Karpas-422 (cell line): ENCODE measurements at regions not wholly inside any gene's neighbourhood (a gene's known extent, or its start where the extent isn't known, plus 50 kb on each side); places are given as distances from the start of the nearest gene placed in this dataset.

Experiments
- DNase-seq: peaks from one replicate; pipeline ENCODE4 v3.0.0-alpha.2; 2015
- H2AFZ ChIP-seq: fragments of 200-600 bp; sonication (generic); 2 replicates; pipeline ENCODE4 v1.6.1; 2014; ENCODE audit warnings: antibody characterized with exemption, low read length, mixed read lengths
- H3K27ac ChIP-seq: fragments of 200-600 bp; sonication (generic); 2 replicates; pipeline ENCODE4 v1.5.1; 2014; ENCODE audit warnings: mild to moderate bottlenecking, low read length, moderate library complexity
- H3K27me3 ChIP-seq: fragments of 200-600 bp; sonication (generic); 2 replicates; pipeline ENCODE4 v1.6.1; 2014; ENCODE audit warnings: low read length, mixed read lengths
- H3K36me3 ChIP-seq: fragments of 200-600 bp; sonication (generic); 2 replicates; pipeline ENCODE4 v1.6.1; 2014; ENCODE audit warnings: low read length, mixed read lengths; ENCODE audit not compliant: insufficient read depth
- H3K4me1 ChIP-seq: fragments of 200-600 bp; sonication (generic); 2 replicates; pipeline ENCODE4 v1.6.1; 2014; ENCODE audit warnings: mild to moderate bottlenecking, low read length, mixed read lengths
- H3K4me2 ChIP-seq: fragments of 200-600 bp; sonication (generic); 2 replicates; pipeline ENCODE4 v1.6.1; 2014; ENCODE audit warnings: low read length, low read depth, mild to moderate bottlenecking; ENCODE audit not compliant: poor library complexity, severe bottlenecking
- H3K4me3 ChIP-seq: fragments of 200-600 bp; sonication (generic); 2 replicates; pipeline ENCODE4 v1.5.1; 2014; ENCODE audit warnings: mild to moderate bottlenecking, antibody characterized with exemption, low read length, mixed read lengths
- H3K79me2 ChIP-seq: fragments of 200-600 bp; sonication (generic); 2 replicates; pipeline ENCODE4 v1.6.1; 2014; ENCODE audit warnings: mild to moderate bottlenecking, low read length, mixed read lengths
- H3K9ac ChIP-seq: fragments of 200-600 bp; sonication (generic); 2 replicates; pipeline ENCODE4 v1.6.0; 2014; ENCODE audit warnings: low read length
- H3K9me2 ChIP-seq: fragments of 200-600 bp; sonication (generic), shearing (Covaris generic); replicated peaks from 2 replicates; pipeline ENCODE4 v1.6.0; 2014; ENCODE audit warnings: mild to moderate bottlenecking, low read length, moderate library complexity; ENCODE audit not compliant: insufficient read depth
- H3K9me3 ChIP-seq: fragments of 300-700, 200-600 bp; sonication (generic); 2 replicates; pipeline ENCODE4 v1.6.1; 2014; ENCODE audit warnings: low read length, mixed read lengths
- H4K20me1 ChIP-seq: fragments of 200-600 bp; sonication (generic); 2 replicates; pipeline ENCODE4 v1.6.1; 2014; ENCODE audit warnings: mild to moderate bottlenecking, antibody characterized with exemption, low read length, low read depth; ENCODE audit not compliant: insufficient read depth

- no peak overlapping the region for H3K4me2 ChIP-seq
- no peaks in the 10 kb centered on the region for H3K79me2 ChIP-seq
- H3K4me1 ChIP-seq = no peaks in the 10 kb centered on the region
- H3K27me3 ChIP-seq = no peaks in the 10 kb centered on the region
- no peaks in the 10 kb centered on the region for H4K20me1 ChIP-seq
- no peak overlapping the region for H3K27ac ChIP-seq
- H3K9ac ChIP-seq = no peak overlapping the region
- DNase-seq = no peak
- H3K4me3 ChIP-seq = no peak overlapping the region
- no peaks in the 10 kb centered on the region for H3K36me3 ChIP-seq
- no peaks in the 10 kb centered on the region for H3K9me3 ChIP-seq
- no peaks in the 10 kb centered on the region for H3K9me2 ChIP-seq
- H2AFZ ChIP-seq = no peak overlapping the region
Measured at GRCh38 chr13:22210134-22210930, 539.5 kb downstream of the FGF9 start.

DNA sequence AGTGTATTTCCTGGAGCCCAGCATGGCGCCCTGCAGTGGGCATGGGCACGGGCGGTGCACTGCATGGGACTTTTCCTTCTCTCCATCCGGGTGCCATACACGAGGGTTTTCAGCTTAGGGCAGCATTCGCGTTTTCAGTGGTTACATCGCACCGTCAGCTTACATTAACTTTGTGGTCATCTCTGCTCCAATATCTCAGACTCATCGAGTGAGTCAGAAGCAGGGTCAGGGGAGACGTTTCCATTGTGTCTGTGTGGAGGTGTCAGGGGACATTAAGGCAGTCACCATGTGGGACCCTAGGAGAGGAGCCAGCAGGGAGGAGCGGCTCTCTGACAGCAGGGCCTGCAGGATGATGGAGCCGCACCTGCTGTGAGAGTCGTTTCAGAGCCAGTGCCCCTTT, 541.0 kb downstream of the FGF9 start:
- Histone ChIP-seq H3K9me3 (no peaks in the 10 kb centered on the region), H2AFZ (no peak overlapping the region), H3K9ac (no peak overlapping the region), H3K27me3 (no peaks in the 10 kb centered on the region), H3K4me3 (no peak overlapping the region), H3K4me2 (no peak overlapping the region), H3K9me2 (no peaks in the 10 kb centered on the region), H3K36me3 (no peaks in the 10 kb centered on the region), H3K79me2 (no peaks in the 10 kb centered on the region), H3K4me1 (no peaks in the 10 kb centered on the region), H4K20me1 (no peaks in the 10 kb centered on the region), H3K27ac (no peak overlapping the region)
- no peak for DNase-seq

- no peak overlapping the region for H3K27ac ChIP-seq
- no peak overlapping the region for H3K9ac ChIP-seq
Measured at GRCh38 chr13:22212576-22212975, 541.7 kb downstream of the FGF9 start.

GRCh38 chr13:22214184-22214583, 543.3 kb downstream of the FGF9 start:
- Histone ChIP-seq H4K20me1 (no peaks in the 10 kb centered on the region), H3K79me2 (no peaks in the 10 kb centered on the region), H3K36me3 (no peaks in the 10 kb centered on the region), H3K4me1 (no peaks in the 10 kb centered on the region), H3K4me3 (no peak overlapping the region), H3K9me3 (no peaks in the 10 kb centered on the region), H3K27me3 (no peaks in the 10 kb centered on the region), H3K27ac (no peak overlapping the region), H3K4me2 (no peak overlapping the region), H2AFZ (no peak overlapping the region), H3K9me2 (no peaks in the 10 kb centered on the region), H3K9ac (no peak overlapping the region)
- no peak for DNase-seq

More at GRCh38 chr13:22212576-22212975, 541.7 kb downstream of the FGF9 start:
- H3K27me3 ChIP-seq = no peaks in the 10 kb centered on the region
- no peak overlapping the region for H3K4me2 ChIP-seq
- H3K79me2 ChIP-seq = no peaks in the 10 kb centered on the region
- no peak overlapping the region for H3K4me3 ChIP-seq
- no peaks in the 10 kb centered on the region for H3K4me1 ChIP-seq
- no peak for DNase-seq
- H4K20me1 ChIP-seq = no peaks in the 10 kb centered on the region
- H3K36me3 ChIP-seq = no peaks in the 10 kb centered on the region
- H2AFZ ChIP-seq = no peak overlapping the region
- H3K9me2 ChIP-seq = no peaks in the 10 kb centered on the region
- H3K9me3 ChIP-seq = no peaks in the 10 kb centered on the region

GRCh38 chr13:22218797-22219196, 547.9 kb downstream of the FGF9 start:
- H3K4me1 ChIP-seq = no peaks in the 10 kb centered on the region
- H3K27me3 ChIP-seq = no peaks in the 10 kb centered on the region
- no peak for DNase-seq
- no peak overlapping the region for H3K27ac ChIP-seq
- no peaks in the 10 kb centered on the region for H3K36me3 ChIP-seq
- no peak overlapping the region for H3K4me3 ChIP-seq
- H3K9me2 ChIP-seq = no peaks in the 10 kb centered on the region
- H3K9ac ChIP-seq = no peak overlapping the region
- H3K4me2 ChIP-seq = no peak overlapping the region
- no peaks in the 10 kb centered on the region for H3K79me2 ChIP-seq
- no peak overlapping the region for H2AFZ ChIP-seq
- no peaks in the 10 kb centered on the region for H4K20me1 ChIP-seq
- H3K9me3 ChIP-seq = no peaks in the 10 kb centered on the region

DNA sequence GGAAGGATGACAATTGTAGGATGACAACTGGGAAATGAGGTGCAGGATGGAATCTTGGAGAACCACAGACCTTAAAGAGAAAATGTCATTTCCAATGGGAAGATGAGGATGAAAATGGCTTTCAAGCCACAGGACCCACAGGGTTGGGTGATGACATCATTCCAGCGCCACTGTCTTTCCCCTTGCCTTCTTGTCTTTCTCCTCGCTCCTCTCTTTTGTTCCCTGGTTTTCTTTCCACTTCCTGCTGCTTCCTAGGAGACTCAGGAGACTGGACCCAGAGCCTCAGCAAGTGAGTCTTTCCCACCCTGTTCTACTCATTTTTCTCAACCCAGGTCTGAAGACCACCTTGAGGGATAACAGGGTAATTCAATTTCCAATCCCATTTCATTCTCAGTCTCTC, 548.8 kb downstream of the FGF9 start:
- Histone ChIP-seq H4K20me1 (no peaks in the 10 kb centered on the region), H3K36me3 (no peaks in the 10 kb centered on the region), H3K9ac (no peak overlapping the region), H3K9me3 (no peaks in the 10 kb centered on the region), H3K27ac (no peak overlapping the region), H3K4me3 (no peak overlapping the region), H3K27me3 (no peaks in the 10 kb centered on the region), H3K4me2 (no peak overlapping the region), H3K4me1 (no peaks in the 10 kb centered on the region), H3K9me2 (no peaks in the 10 kb centered on the region), H3K79me2 (no peaks in the 10 kb centered on the region), H2AFZ (no peak overlapping the region)
- DNase-seq = peak; percentile 25

- Histone ChIP-seq H3K9me2 (no peaks in the 10 kb centered on the region), H3K9me3 (no peaks in the 10 kb centered on the region), H3K36me3 (no peaks in the 10 kb centered on the region), H4K20me1 (no peaks in the 10 kb centered on the region), H3K4me1 (no peaks in the 10 kb centered on the region), H2AFZ (no peak overlapping the region), H3K4me3 (no peak overlapping the region), H3K9ac (no peak overlapping the region), H3K27me3 (no peaks in the 10 kb centered on the region), H3K79me2 (no peaks in the 10 kb centered on the region), H3K27ac (no peak overlapping the region), H3K4me2 (no peak overlapping the region)
- peak; percentile 15 for DNase-seq
Measured at GRCh38 chr13:22220151-22221135, 549.6 kb downstream of the FGF9 start.

- no peak overlapping the region for H2AFZ ChIP-seq
- no peak overlapping the region for H3K9ac ChIP-seq
- H3K9me3 ChIP-seq = no peaks in the 10 kb centered on the region
- no peaks in the 10 kb centered on the region for H3K27me3 ChIP-seq
- no peaks in the 10 kb centered on the region for H3K9me2 ChIP-seq
- H3K4me2 ChIP-seq = no peak overlapping the region
- H3K4me1 ChIP-seq = no peaks in the 10 kb centered on the region
- no peak for DNase-seq
- no peaks in the 10 kb centered on the region for H3K36me3 ChIP-seq
- no peak overlapping the region for H3K4me3 ChIP-seq
- H3K79me2 ChIP-seq = no peaks in the 10 kb centered on the region
- H4K20me1 ChIP-seq = no peaks in the 10 kb centered on the region
- no peak overlapping the region for H3K27ac ChIP-seq
Measured at GRCh38 chr13:22223411-22223810, 552.5 kb downstream of the FGF9 start.
